WTC11 (cell line): ENCODE measurements at regions not wholly inside any gene's neighbourhood (a gene's known extent, or its start where the extent isn't known, plus 50 kb on each side); places are given as distances from the start of the nearest gene placed in this dataset.

Experiments used
- ATAC-seq: fragments of 200-7000 bp; cut with Tn5 transposase; 2 replicates; pipeline ENCODE4 v1.10.0; 2021; ENCODE audit warnings: mild to moderate bottlenecking, moderate library complexity
- CTCF ChIA-PET: fragments of 300-600 bp; sonication (Branson Sonifier 250); formaldehyde crosslinking; loops from one replicate; lab custom pipeline; 2021; ENCODE audit warnings: antibody characterized with exemption; lab: Charles Lee
- POLR2A ChIA-PET: fragments of 350-600 bp; sonication (Branson Sonifier 250); formaldehyde crosslinking; loops from one replicate; lab custom pipeline; 2021; ENCODE audit warnings: antibody characterized with exemption; lab: Charles Lee
- DNase-seq: peaks from one replicate; pipeline ENCODE4 v3.0.0; 2021; ENCODE audit warnings: low spot score
- H3K27ac Mint-ChIP-seq: 2 replicates; pipeline ENCODE4 v1.8.0; 2021; ENCODE audit warnings: mixed read lengths
- H3K27me3 Mint-ChIP-seq: 2 replicates; pipeline ENCODE4 v1.8.0; 2021; ENCODE audit warnings: low read depth, mild to moderate bottlenecking, moderate library complexity, mixed read lengths
- H3K36me3 Mint-ChIP-seq: 2 replicates; pipeline ENCODE4 v1.8.0; 2021; ENCODE audit warnings: mixed read lengths
- H3K4me1 Mint-ChIP-seq: 2 replicates; pipeline ENCODE4 v1.8.0; 2022; ENCODE audit warnings: mixed read lengths
- H3K4me3 Mint-ChIP-seq: 2 replicates; pipeline ENCODE4 v1.8.0; 2021; ENCODE audit warnings: mild to moderate bottlenecking, moderate library complexity, mixed read lengths
- H3K9me3 Mint-ChIP-seq: 2 replicates; pipeline ENCODE4 v1.8.0; 2021; ENCODE audit warnings: mixed read lengths
- AFF4 ChIP-seq: sonication (generic); formaldehyde crosslinking; IDR thresholded peaks from 2 replicates; pipeline ENCODE4 v1.8.1; 2023; ENCODE audit warnings: mild to moderate bottlenecking, missing genetic modification reagents, borderline replicate concordance
- AR ChIP-seq: fragments of 250-450 bp; sonication (Bioruptor Pico); IDR thresholded peaks from 2 replicates; pipeline ENCODE4 v1.9.0; 2021; ENCODE audit warnings: mild to moderate bottlenecking
- ATF2 ChIP-seq: sonication (generic); formaldehyde crosslinking; IDR thresholded peaks from 2 replicates; pipeline ENCODE4 v1.8.1; 2022; ENCODE audit warnings: low read depth, missing genetic modification reagents, borderline replicate concordance
- E2F1 ChIP-seq: sonication (generic); formaldehyde crosslinking; IDR thresholded peaks from 2 replicates; pipeline ENCODE4 v1.8.0; 2022; ENCODE audit warnings: mild to moderate bottlenecking, missing genetic modification reagents
- ETV6 ChIP-seq: sonication (generic); formaldehyde crosslinking; IDR thresholded peaks from 2 replicates; pipeline ENCODE4 v1.8.1; 2022; ENCODE audit warnings: mild to moderate bottlenecking, missing genetic modification reagents
- GTF2I ChIP-seq: fragments of 250-450 bp; sonication (Bioruptor Pico); conservative IDR thresholded peaks from 2 replicates; pipeline ENCODE4 v1.4.0; 2021; ENCODE audit warnings: mild to moderate bottlenecking
- HMGA2 ChIP-seq: fragments of 250-450 bp; sonication (Bioruptor Pico); IDR thresholded peaks from 2 replicates; pipeline ENCODE4 v1.4.0; 2021; ENCODE audit warnings: mild to moderate bottlenecking, moderate library complexity
- IRF1 ChIP-seq: sonication (generic); formaldehyde crosslinking; IDR thresholded peaks from 2 replicates; pipeline ENCODE4 v1.8.0; 2023; ENCODE audit warnings: missing genetic modification reagents
- KAT7 ChIP-seq: sonication (generic); formaldehyde crosslinking; IDR thresholded peaks from 2 replicates; pipeline ENCODE4 v1.8.1; 2023; ENCODE audit warnings: missing genetic modification reagents, mild to moderate bottlenecking, borderline replicate concordance
- MXD4 ChIP-seq: fragments of 250-450 bp; sonication (Bioruptor Pico); IDR thresholded peaks from 2 replicates; pipeline ENCODE4 v1.8.0; 2021; ENCODE audit warnings: mild to moderate bottlenecking, moderate library complexity, borderline replicate concordance
- NFE2L1 ChIP-seq: sonication (generic); formaldehyde crosslinking; IDR thresholded peaks from 2 replicates; pipeline ENCODE4 v1.8.1; 2023; ENCODE audit warnings: missing genetic modification reagents
- SOX15 ChIP-seq: fragments of 250-450 bp; sonication (Bioruptor Pico); IDR thresholded peaks from 2 replicates; pipeline ENCODE4 v1.9.0; 2021; ENCODE audit warnings: mild to moderate bottlenecking
- TCF7 ChIP-seq: sonication (generic); formaldehyde crosslinking; IDR thresholded peaks from 2 replicates; pipeline ENCODE4 v1.8.0; 2022; ENCODE audit warnings: mild to moderate bottlenecking, low read depth, missing genetic modification reagents, moderate library complexity
- TEAD1 ChIP-seq: sonication (generic); formaldehyde crosslinking; IDR thresholded peaks from 2 replicates; pipeline ENCODE4 v1.8.0; 2022; ENCODE audit warnings: mild to moderate bottlenecking, missing genetic modification reagents
- USF1 ChIP-seq: sonication (generic); formaldehyde crosslinking; IDR thresholded peaks from 2 replicates; pipeline ENCODE4 v1.8.0; 2022; ENCODE audit warnings: mild to moderate bottlenecking, missing genetic modification reagents
- ZNF121 ChIP-seq: sonication (generic); formaldehyde crosslinking; IDR thresholded peaks from 2 replicates; pipeline ENCODE4 v1.8.0; 2023; ENCODE audit warnings: missing genetic modification reagents
- ZNF232 ChIP-seq: sonication (generic); formaldehyde crosslinking; IDR thresholded peaks from 2 replicates; pipeline ENCODE4 v1.8.0; 2022; ENCODE audit warnings: mild to moderate bottlenecking, missing genetic modification reagents
- ZNF263 ChIP-seq: sonication (generic); formaldehyde crosslinking; IDR thresholded peaks from 2 replicates; pipeline ENCODE4 v1.8.1; 2022; ENCODE audit warnings: low read depth, mild to moderate bottlenecking, moderate library complexity, missing genetic modification reagents
- ZNF317 ChIP-seq: sonication (generic); formaldehyde crosslinking; IDR thresholded peaks from 2 replicates; pipeline ENCODE4 v1.8.1; 2023; ENCODE audit warnings: low read depth, mild to moderate bottlenecking, moderate library complexity, missing genetic modification reagents, borderline replicate concordance
- ZNF396 ChIP-seq: fragments of 250-450 bp; sonication (Bioruptor Pico); IDR thresholded peaks from 2 replicates; pipeline ENCODE4 v1.8.0; 2021; ENCODE audit warnings: mild to moderate bottlenecking, moderate library complexity, borderline replicate concordance
- ZNF512 ChIP-seq: sonication (generic); formaldehyde crosslinking; IDR thresholded peaks from 2 replicates; pipeline ENCODE4 v1.8.1; 2022; ENCODE audit warnings: missing genetic modification reagents, borderline replicate concordance
- ZNF671 ChIP-seq: fragments of 250-450 bp; sonication (Bioruptor Pico); IDR thresholded peaks from 2 replicates; pipeline ENCODE4 v1.8.0; 2021; ENCODE audit warnings: mild to moderate bottlenecking

- no peak for TF ChIP-seq HMGA2 (CRISPR knock-in tag)
- no peak for TF ChIP-seq ZNF121 (CRISPR knock-in tag)
Measured at GRCh38 chr2:49858657-49859056, 704.3 kb upstream of the FSHR start (continued).

GRCh38 chr2:49858113-49858490, 703.8 kb upstream of the FSHR start:
- H3K36me3 Mint-ChIP-seq = no peaks in the 10 kb centered on the region
- H3K27me3 Mint-ChIP-seq = no peaks in the 10 kb centered on the region
- H3K27ac Mint-ChIP-seq = no peak overlapping the region
- no peak for TF ChIP-seq MXD4 (CRISPR knock-in tag)
- TF ChIP-seq NFE2L1 (CRISPR knock-in tag) = no peak
- no peak for TF ChIP-seq ETV6 (CRISPR knock-in tag)
- no peak for TF ChIP-seq ZNF512
- TF ChIP-seq TEAD1 (CRISPR knock-in tag) = no peak
- TF ChIP-seq GTF2I (CRISPR knock-in tag) = no peak
- TF ChIP-seq ZNF232 (CRISPR knock-in tag) = no peak
- TF ChIP-seq IRF1 (CRISPR knock-in tag) = no peak
- no peak for TF ChIP-seq TCF7 (CRISPR knock-in tag)
- TF ChIP-seq KAT7 = no peak
- H3K4me3 Mint-ChIP-seq = no peak overlapping the region
- no peaks in the 10 kb centered on the region for H3K9me3 Mint-ChIP-seq
- CTCF ChIA-PET = no interaction called here
- DNase-seq (no peak), ATAC-seq (no peak)
- no peaks in the 10 kb centered on the region for H3K4me1 Mint-ChIP-seq
- POLR2A ChIA-PET = no interaction called here

GRCh38 chr2:49857371-49858112, 703.2 kb upstream of the FSHR start:
- H3K27ac Mint-ChIP-seq = no peak overlapping the region
- no peaks in the 10 kb centered on the region for H3K9me3 Mint-ChIP-seq

More at GRCh38 chr2:49857371-49858112, 703.2 kb upstream of the FSHR start:
- Mint-ChIP-seq H3K4me3 (no peak overlapping the region), H3K4me1 (no peaks in the 10 kb centered on the region), H3K36me3 (no peaks in the 10 kb centered on the region), H3K27me3 (no peaks in the 10 kb centered on the region)
- ATAC-seq (no peak), DNase-seq (no peak)
- CTCF ChIA-PET = no interaction called here
- POLR2A ChIA-PET = no interaction called here
- TF ChIP-seq E2F1 (CRISPR knock-in tag) = no peak
- TF ChIP-seq ZNF671 (CRISPR knock-in tag) = no peak
- no peak for TF ChIP-seq USF1 (CRISPR knock-in tag)
- no peak for TF ChIP-seq MXD4 (CRISPR knock-in tag)
- TF ChIP-seq ATF2 = no peak
- TF ChIP-seq AFF4 (CRISPR knock-in tag) = no peak
- no peak for TF ChIP-seq AR
- TF ChIP-seq ZNF263 (CRISPR knock-in tag) = no peak
- no peak for TF ChIP-seq SOX15 (CRISPR knock-in tag)
- TF ChIP-seq GTF2I (CRISPR knock-in tag) = no peak
- no peak for TF ChIP-seq ZNF317 (CRISPR knock-in tag)
- TF ChIP-seq ZNF396 (CRISPR knock-in tag) = no peak
